Calu3 (cell line): ENCODE measurements at regions not wholly inside any gene's neighbourhood (a gene's known extent, or its start where the extent isn't known, plus 50 kb on each side); places are given as distances from the start of the nearest gene placed in this dataset.

ENCODE experiments used
- BruUV-seq: library from RNA; stranded (reverse); fragments of 400-500 nt; replicated peaks from 2 replicates; lab custom pipeline; 2021; lab: Mats Ljungman, UMichigan
- CTCF ChIA-PET: fragments of 300-600 bp; sonication (Branson Sonifier 250); formaldehyde crosslinking; loops from one replicate; lab custom pipeline; 2022; ENCODE audit warnings: antibody characterized with exemption; lab: Charles Lee
- DNase-seq: peaks from one replicate; pipeline ENCODE4 v3.0.0; 2022
- H3K27ac Mint-ChIP-seq: one replicate; pipeline ENCODE4 v1.8.0; 2022; ENCODE audit warnings: mixed read lengths; ENCODE audit not compliant: unreplicated experiment
- H3K27me3 Mint-ChIP-seq: one replicate; pipeline ENCODE4 v1.8.0; 2022; ENCODE audit warnings: mixed read lengths; ENCODE audit not compliant: unreplicated experiment
- H3K36me3 Mint-ChIP-seq: one replicate; pipeline ENCODE4 v1.8.0; 2022; ENCODE audit warnings: mild to moderate bottlenecking, moderate library complexity, mixed read lengths; ENCODE audit not compliant: insufficient read depth, unreplicated experiment
- H3K4me1 Mint-ChIP-seq: one replicate; pipeline ENCODE4 v1.8.0; 2022; ENCODE audit warnings: mild to moderate bottlenecking, low read depth, mixed read lengths; ENCODE audit not compliant: unreplicated experiment
- H3K4me3 Mint-ChIP-seq: one replicate; pipeline ENCODE4 v1.8.0; 2022; ENCODE audit warnings: mild to moderate bottlenecking, low read depth, moderate library complexity, mixed read lengths; ENCODE audit not compliant: unreplicated experiment
- H3K9me3 Mint-ChIP-seq: one replicate; pipeline ENCODE4 v1.8.0; 2022; ENCODE audit warnings: low read depth, mixed read lengths; ENCODE audit not compliant: unreplicated experiment
- CTCF ChIP-seq: fragments of 200-600 bp; IDR thresholded peaks from one replicate; pipeline ENCODE4 v1.8.0; 2022; ENCODE audit warnings: antibody characterized with exemption; ENCODE audit not compliant: unreplicated experiment
- intact Hi-C: fragments of 100-400 bp; cut with micrococcal nuclease; formaldehyde crosslinking; loops from one replicate; pipeline ENCODE4 v1.10.0; 2022; ENCODE audit not compliant: unreplicated experiment

- Mint-ChIP-seq H3K36me3 (no peaks in the 10 kb centered on the region), H3K27ac (no peak overlapping the region), H3K4me3 (no peak overlapping the region), H3K9me3 (no peaks in the 10 kb centered on the region), H3K4me1 (no peaks in the 10 kb centered on the region), H3K27me3 (no peaks in the 10 kb centered on the region)
- intact Hi-C loops: no loop called here
- CTCF ChIA-PET: no interaction called here
- TF ChIP-seq CTCF: no peak
- DNase-seq: no peak
- no TSS peak for BruUV-seq
Observed at GRCh38 chr15:24879492-24879891, 75.3 kb upstream of the SNRPN start.

DNA sequence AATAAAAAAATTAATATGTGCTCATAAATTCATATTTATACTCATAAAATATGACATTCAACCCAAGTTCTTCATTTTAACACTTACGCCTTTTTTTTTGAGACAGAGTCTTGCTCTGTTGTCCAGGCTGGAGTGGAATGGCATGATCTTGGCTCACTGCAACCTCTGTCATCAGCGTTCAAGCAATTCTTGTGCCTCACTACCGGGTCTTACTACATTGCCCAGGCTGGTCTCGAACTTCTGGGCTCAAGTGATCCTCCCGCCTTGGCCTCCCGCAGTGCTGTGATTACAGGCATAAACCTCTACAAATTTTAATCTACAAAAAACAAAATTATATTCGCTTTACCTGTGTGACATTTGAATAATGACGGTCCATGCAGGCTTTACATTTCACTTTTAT, 74.1 kb upstream of the SNRPN start:
- Mint-ChIP-seq H3K9me3 (no peaks in the 10 kb centered on the region), H3K4me1 (no peaks in the 10 kb centered on the region), H3K27me3 (no peaks in the 10 kb centered on the region), H3K36me3 (no peaks in the 10 kb centered on the region), H3K4me3 (no peak overlapping the region), H3K27ac (no peak overlapping the region)
- no peak for DNase-seq
- no TSS peak for BruUV-seq
- TF ChIP-seq CTCF: no peak
- intact Hi-C loops: no loop called here
- CTCF ChIA-PET: no interaction called here

- TF ChIP-seq CTCF: no peak
- H3K9me3 Mint-ChIP-seq: no peaks in the 10 kb centered on the region
Observed at GRCh38 chr15:24886538-24886937, 68.2 kb upstream of the SNRPN start.

DNA sequence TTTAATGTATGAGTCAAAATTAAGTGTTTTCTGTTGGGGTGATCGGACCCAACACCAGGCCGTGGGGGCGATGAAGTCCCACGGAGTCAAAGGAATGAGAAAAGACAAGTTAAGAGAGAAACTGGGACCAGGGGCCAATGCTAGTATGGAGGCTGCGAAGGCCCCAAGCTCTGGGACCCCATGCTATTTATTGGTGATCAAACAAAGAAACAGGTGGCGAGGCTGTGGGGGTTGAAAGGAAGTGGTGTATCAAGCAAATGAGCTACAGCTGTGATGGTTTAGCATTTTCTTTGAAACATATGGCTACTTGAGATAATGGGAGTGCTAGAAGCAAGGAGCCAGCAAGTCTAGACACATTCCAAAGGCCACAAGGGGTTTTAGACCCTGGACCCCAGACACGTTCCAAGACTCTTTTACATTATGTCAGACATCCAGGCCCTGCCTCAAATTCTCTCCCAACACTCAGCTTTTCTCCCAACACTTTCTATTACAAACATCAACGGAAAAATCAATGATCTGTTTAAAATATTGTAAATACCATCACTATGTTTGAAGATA, 56.0 kb upstream of the SNRPN start:
- Mint-ChIP-seq H3K36me3 (no peaks in the 10 kb centered on the region), H3K4me3 (no peak overlapping the region), H3K4me1 (no peaks in the 10 kb centered on the region), H3K27me3 (no peaks in the 10 kb centered on the region), H3K9me3 (peaks cover 3% of the 10 kb centered on the region), H3K27ac (no peak overlapping the region)
- no peak for DNase-seq
- TF ChIP-seq CTCF: no peak
- intact Hi-C loops: no loop called here
- CTCF ChIA-PET: no interaction called here
- no TSS peak for BruUV-seq

More at GRCh38 chr15:24886538-24886937, 68.2 kb upstream of the SNRPN start:
- BruUV-seq: no TSS peak
- H3K27me3 Mint-ChIP-seq: no peaks in the 10 kb centered on the region
- no peak overlapping the region for H3K4me3 Mint-ChIP-seq
- intact Hi-C loops: no loop called here
- H3K27ac Mint-ChIP-seq: no peak overlapping the region
- H3K36me3 Mint-ChIP-seq: no peaks in the 10 kb centered on the region
- CTCF ChIA-PET: no interaction called here
- no peak for DNase-seq
- H3K4me1 Mint-ChIP-seq: no peaks in the 10 kb centered on the region
